H1 (cell line): ENCODE measurements at regions not wholly inside any gene's neighbourhood (a gene's known extent, or its start where the extent isn't known, plus 50 kb on each side); places are given as distances from the start of the nearest gene placed in this dataset.

Source experiments
- CHD1 ChIP-seq: IDR thresholded peaks from 2 replicates; pipeline ENCODE4 v1.6.1; 2012; ENCODE audit warnings: low read depth, low read length, improper control_type of control experiment
- CTBP2 ChIP-seq: IDR thresholded peaks from 2 replicates; pipeline ENCODE4 v1.7.0; 2011; ENCODE audit warnings: borderline replicate concordance, mild to moderate bottlenecking, moderate library complexity, mixed read lengths, low read length; ENCODE audit not compliant: insufficient read depth, insufficient read length
- FOSL1 ChIP-seq: IDR thresholded peaks from 2 replicates; pipeline ENCODE4 v1.6.1; 2011; ENCODE audit warnings: mild to moderate bottlenecking, low read depth, low read length, moderate library complexity; ENCODE audit not compliant: insufficient read depth
- HDAC6 ChIP-seq: IDR thresholded peaks from one replicate; pipeline ENCODE4 v1.7.1; 2012; ENCODE audit warnings: low read depth, mild to moderate bottlenecking, inconsistent platforms, low read length, moderate library complexity
- ZNF274 ChIP-seq: IDR thresholded peaks from 2 replicates; pipeline ENCODE4 v1.7.0; 2012; ENCODE audit warnings: low read length, borderline replicate concordance; ENCODE audit errors: extremely low read depth

GRCh38 chr4:183035726-183036415 is 63.2 kb upstream of the WWC2 start (continued):
- TF ChIP-seq CHD1: no peak
- TF ChIP-seq ZNF274: no peak
- no peak for TF ChIP-seq CTBP2
- TF ChIP-seq HDAC6: no peak
- no peak for TF ChIP-seq FOSL1
